Pancreas (tissue), 10 donors: ENCODE measurements at regions not wholly inside any gene's neighbourhood (a gene's known extent, or its start where the extent isn't known, plus 50 kb on each side); places are given as distances from the start of the nearest gene placed in this dataset.

ENCODE experiments used
- ATAC-seq, 4 donors: fragments of 200-7000 bp; cut with Tn5 transposase; one replicate each; pipeline versions ENCODE4 v1.8.0 to v1.9.1; 2020; ENCODE audit warnings: mild to moderate bottlenecking in 4 of 4, moderate library complexity in 4 of 4
- DNase-seq, 6 donors: peaks; one replicate each; pipeline ENCODE4 v3.0.0-alpha.2; 2020
- FAIRE-seq: peaks from 2 replicates; lab custom pipeline; 2012; peaks lifted over from hg19 to GRCh38; lab: Jason Lieb, UNC
- H3K27ac ChIP-seq, 4 donors: fragments of 200-600 bp; sonication (generic); 1 replicate in 3 of 4; 2 replicates in 1 of 4; pipeline versions ENCODE4 v1.5.0 to v1.8.0; 2020
- H3K27me3 ChIP-seq, 4 donors: fragments of 200-600 bp; one replicate each; pipeline ENCODE4 v1.8.0; 2021
- H3K36me3 ChIP-seq, 3 donors: fragments of 200-600 bp; sonication (generic) in 1 of 3; one replicate each; pipeline versions ENCODE4 v1.5.0 to v1.8.0; 2020 to 2021
- H3K4me1 ChIP-seq, 3 donors: fragments of 200-600 bp; one replicate each; pipeline ENCODE4 v1.8.0; 2021
- H3K4me3 ChIP-seq, 4 donors: fragments of 200-600 bp; sonication (generic) in 2 of 4; one replicate each; pipeline versions ENCODE4 v1.5.0 to v1.8.0; 2020 to 2021
- H3K9me3 ChIP-seq, 4 donors: fragments of 200-600 bp; one replicate each; pipeline ENCODE4 v1.8.0; 2021
- WGBS, 2 donors: extraction: QIAGEN DNeasy Blood & Tissue Kit; methylation state at CpG; one replicate each; pipeline ENCODE4 v1.1.7; 2013; 5-methylcytosine and 5-hydroxymethylcytosine counted together
- intact Hi-C, 3 donors: fragments of 100-400 bp; cut with DNase I; formaldehyde crosslinking; loops; one replicate each; pipeline versions ENCODE4 v1.11.1 to v1.14.2; 2022
- TF ChIP-seq, protein P1 (sequence below), 4 donors: fragments of 200-600 bp; sonication (generic) in 3 of 4; IDR thresholded peaks; one replicate each; pipeline versions ENCODE4 v1.5.0 to v1.8.0; 2021; ENCODE audit warnings: antibody characterized with exemption in 4 of 4
- donor health status: healthy with polysubstance abuse.
- donor health status: DM: no; HTN: no; CAD: no; lungs with moderate emphysema.
- donor health status: DM: no; HTN: no; CAD: no.
- donor health status: control.
- donor health status: control.
- donor health status: Bipolar disorder and iron deficiency.
- donor health status: DM: yes; HTN: yes; CAD: no.
- donor health status: DM: no; HTN: no; CAD: no.
- donor health status: DM: no; HTN: no; CAD: no.
- donor health status: DM: yes; HTN: yes; CAD: no.

DNA sequence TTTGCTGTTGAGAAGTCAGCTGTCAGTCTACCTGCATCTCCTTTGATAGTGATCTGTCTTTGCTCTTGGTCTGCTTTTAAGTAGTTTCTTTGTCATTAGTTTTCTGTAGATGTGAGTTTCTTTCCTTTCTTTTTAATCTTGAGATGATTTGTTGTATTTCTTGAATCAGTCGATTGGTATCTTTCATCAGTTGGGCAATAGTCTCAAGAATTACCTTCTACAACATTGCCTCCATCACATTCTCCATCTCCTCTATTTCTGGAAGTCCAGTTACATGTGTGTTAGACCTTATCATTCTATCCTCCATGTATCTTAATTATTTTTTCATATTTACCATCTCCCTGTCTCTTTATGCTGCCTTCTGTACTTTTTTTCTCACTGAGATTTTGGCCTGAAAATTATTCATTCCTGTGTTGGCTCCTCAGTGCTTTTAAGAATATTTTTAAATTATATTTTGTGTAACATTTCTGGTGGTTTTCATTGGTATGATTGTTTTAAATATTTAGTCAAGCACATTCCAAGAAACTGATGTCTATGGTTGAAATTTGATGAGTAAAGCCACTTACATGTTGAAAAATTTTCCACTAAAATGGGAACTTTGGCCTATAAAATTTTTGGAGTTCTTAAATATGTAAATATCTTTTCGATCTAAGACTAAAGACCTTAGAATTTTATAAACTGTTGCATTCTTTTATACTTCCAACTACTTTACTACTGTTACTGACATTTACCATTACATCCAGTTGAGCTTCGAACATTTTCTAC is 239.5 kb upstream of the MGAT5 start:
- TF ChIP-seq, protein P1, sequence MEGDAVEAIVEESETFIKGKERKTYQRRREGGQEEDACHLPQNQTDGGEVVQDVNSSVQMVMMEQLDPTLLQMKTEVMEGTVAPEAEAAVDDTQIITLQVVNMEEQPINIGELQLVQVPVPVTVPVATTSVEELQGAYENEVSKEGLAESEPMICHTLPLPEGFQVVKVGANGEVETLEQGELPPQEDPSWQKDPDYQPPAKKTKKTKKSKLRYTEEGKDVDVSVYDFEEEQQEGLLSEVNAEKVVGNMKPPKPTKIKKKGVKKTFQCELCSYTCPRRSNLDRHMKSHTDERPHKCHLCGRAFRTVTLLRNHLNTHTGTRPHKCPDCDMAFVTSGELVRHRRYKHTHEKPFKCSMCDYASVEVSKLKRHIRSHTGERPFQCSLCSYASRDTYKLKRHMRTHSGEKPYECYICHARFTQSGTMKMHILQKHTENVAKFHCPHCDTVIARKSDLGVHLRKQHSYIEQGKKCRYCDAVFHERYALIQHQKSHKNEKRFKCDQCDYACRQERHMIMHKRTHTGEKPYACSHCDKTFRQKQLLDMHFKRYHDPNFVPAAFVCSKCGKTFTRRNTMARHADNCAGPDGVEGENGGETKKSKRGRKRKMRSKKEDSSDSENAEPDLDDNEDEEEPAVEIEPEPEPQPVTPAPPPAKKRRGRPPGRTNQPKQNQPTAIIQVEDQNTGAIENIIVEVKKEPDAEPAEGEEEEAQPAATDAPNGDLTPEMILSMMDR (IDR thresholded peaks at IDR 0.05): no peak
- DNase-seq (no peak), ATAC-seq (no peak), FAIRE-seq (no peak)
- intact Hi-C loops: no loop called here
- Histone ChIP-seq H3K4me1 (no peaks in the 10 kb centered on the region), H3K4me3 (no peak overlapping the region), H3K27ac (no peak overlapping the region), H3K9me3 (no peaks in the 10 kb centered on the region), H3K36me3 (no peaks in the 10 kb centered on the region), H3K27me3 (no peaks in the 10 kb centered on the region)
- WGBS, 2 donors: 80 to 93% methylated on average over 3 of the region's 3 CpGs

DNA sequence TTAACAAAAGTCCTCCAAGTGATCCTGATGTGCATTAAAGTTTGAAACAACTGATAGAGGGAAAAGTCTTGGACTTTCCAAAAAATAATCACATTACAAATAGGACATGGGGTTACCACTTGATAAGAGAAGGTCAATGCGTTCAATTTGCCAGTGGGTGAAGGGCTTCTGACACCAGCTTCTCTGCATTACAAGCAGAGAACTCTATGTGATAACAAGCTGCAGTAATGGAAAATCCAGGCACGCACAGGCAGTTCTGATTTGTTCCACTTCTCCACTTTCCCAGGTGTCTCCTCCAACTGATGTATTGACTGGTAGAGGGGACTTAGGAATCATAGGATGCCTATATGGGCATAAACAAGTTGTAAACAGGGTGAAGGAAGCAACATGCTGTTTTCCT is 234.0 kb upstream of the MGAT5 start:
- Histone ChIP-seq H3K27me3 (no peaks in the 10 kb centered on the region), H3K36me3 (no peaks in the 10 kb centered on the region), H3K4me1 (no peaks in the 10 kb centered on the region), H3K4me3 (no peak overlapping the region), H3K27ac (no peak overlapping the region), H3K9me3 (no peaks in the 10 kb centered on the region)
- TF ChIP-seq, protein P1 (IDR thresholded peaks at IDR 0.05): no peak
- intact Hi-C loops: no loop called here
- ATAC-seq (no peak), FAIRE-seq (no peak), DNase-seq (no peak)
- WGBS, 2 donors: 35 to 55% methylated on average over 2 of the region's 2 CpGs

DNA sequence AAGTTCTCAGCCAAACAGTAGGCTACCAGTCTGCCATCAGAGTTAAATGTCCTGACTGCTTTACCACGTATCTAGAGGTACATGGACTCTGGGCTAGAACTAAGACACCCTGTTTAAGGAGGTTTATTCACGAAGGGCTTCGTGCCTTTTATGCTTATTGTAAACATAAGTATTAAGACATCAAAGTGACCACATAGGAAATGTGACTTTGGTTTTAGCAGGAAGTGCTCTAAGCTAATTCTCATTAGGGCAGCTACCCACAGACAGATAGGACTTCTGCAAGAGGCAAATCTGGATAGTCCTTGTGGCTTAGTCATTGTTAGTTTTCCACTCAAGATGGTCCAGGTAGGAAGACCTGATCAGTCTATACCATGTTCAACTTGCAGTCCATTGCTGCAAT is 233.3 kb upstream of the MGAT5 start:
- Histone ChIP-seq H3K36me3 (no peaks in the 10 kb centered on the region), H3K9me3 (no peaks in the 10 kb centered on the region), H3K27me3 (no peaks in the 10 kb centered on the region), H3K4me3 (no peak overlapping the region), H3K27ac (no peak overlapping the region), H3K4me1 (no peaks in the 10 kb centered on the region)
- TF ChIP-seq, protein P1 (IDR thresholded peaks at IDR 0.05): no peak
- FAIRE-seq: no peak
- no peak for ATAC-seq
- no peak for DNase-seq
- 77 to 85% methylated on average over 3 of the region's 3 CpGs for WGBS, 2 donors
- intact Hi-C loops: no loop called here

DNA sequence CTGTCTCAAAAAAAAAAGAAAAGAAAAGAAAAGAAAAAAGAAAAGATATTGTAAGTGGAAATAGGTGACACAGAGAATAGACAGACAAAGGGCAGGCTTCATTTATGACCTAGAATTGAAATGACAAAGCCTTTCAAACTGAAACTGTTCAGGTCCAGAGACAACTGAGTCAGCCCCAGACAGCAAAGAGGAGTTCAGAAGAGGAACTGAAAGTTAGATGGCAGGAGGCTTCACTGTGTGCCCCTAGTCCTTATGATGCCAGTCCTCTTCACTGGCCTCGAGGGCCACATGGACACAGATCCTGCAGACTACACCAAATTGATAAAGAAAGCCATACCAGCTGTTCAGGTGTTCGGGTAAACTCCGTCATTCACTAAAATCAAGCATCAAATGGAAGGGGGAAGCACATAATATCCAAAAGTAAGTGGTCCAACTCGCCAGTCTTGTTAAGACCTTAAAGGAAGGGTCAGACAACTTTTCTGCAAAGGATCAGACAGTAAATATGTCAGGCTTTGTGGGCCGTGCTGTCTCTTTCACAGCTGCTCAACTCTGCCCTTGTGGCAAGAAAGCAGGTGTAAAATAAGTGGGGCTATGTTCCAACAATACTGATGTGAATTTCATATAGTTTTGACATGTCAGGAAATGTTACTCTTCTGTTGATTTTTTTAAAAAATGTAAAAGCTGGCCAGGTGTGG is 231.9 kb upstream of the MGAT5 start:
- DNase-seq: no peak
- Histone ChIP-seq H3K27ac (no peak overlapping the region), H3K27me3 (no peaks in the 10 kb centered on the region), H3K36me3 (no peaks in the 10 kb centered on the region), H3K9me3 (no peaks in the 10 kb centered on the region), H3K4me1 (no peaks in the 10 kb centered on the region), H3K4me3 (no peak overlapping the region)
- 83 to 87% methylated on average over 5 of the region's 5 CpGs for WGBS, 2 donors
- FAIRE-seq: no peak
- intact Hi-C loops: no loop called here
- no peak for ATAC-seq
- TF ChIP-seq, protein P1 (IDR thresholded peaks at IDR 0.05): no peak

DNA sequence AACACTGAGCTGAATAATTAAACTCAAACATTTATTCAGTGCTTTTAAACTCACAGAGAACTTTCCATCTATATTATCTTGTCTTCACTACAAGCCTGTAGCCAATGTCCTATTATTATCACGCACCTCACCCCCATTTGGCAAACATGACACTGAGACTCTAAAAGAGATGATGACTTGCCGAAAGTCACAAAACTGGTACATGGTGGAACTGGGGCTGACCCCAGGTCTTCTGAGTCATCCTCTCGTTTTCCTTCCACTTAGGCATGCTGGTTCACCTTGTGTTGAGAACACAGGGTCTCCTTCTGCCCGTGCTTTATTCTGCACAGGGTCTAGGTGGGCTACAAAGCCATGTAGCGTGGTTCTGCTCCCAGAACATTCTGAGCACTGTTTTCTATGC is 230.0 kb upstream of the MGAT5 start:
- DNase-seq (no peak), ATAC-seq (no peak), FAIRE-seq (no peak)
- no peak overlapping the region for H3K4me3 ChIP-seq
- intact Hi-C loops: no loop called here
- H3K27me3 ChIP-seq: no peaks in the 10 kb centered on the region
- 73 to 82% methylated on average over 5 of the region's 5 CpGs for WGBS, 2 donors
- H3K36me3 ChIP-seq: no peaks in the 10 kb centered on the region
- no peak overlapping the region for H3K27ac ChIP-seq
- H3K4me1 ChIP-seq: no peaks in the 10 kb centered on the region
- TF ChIP-seq, protein P1 (IDR thresholded peaks at IDR 0.05): no peak
- no peaks in the 10 kb centered on the region for H3K9me3 ChIP-seq
